ENCODE measurements at regions not wholly inside any gene's neighbourhood (a gene's known extent, or its start where the extent isn't known, plus 50 kb on each side); places are given as distances from the start of the nearest gene placed in this dataset.

DNA sequence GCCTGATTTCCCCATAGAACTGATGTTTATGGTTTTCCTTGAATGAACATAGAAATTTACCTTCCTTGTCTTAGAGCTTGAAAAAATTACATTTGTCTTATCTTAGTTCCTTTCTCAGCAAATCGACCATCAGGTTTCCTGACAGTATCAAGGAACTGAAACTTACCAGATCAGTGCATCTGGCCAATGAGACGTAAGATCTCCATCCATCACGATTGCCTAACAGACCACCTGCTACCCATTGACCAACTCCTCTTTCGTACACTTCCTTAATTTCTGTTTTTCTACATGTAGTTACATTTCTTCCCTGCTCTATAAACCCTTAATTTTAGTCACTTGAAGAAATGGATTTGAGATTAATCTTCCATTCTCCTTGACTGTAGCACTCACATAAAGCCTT lies 57.4 kb upstream of the TMPRSS15 start:
- DNase-seq, result no peak

DNA sequence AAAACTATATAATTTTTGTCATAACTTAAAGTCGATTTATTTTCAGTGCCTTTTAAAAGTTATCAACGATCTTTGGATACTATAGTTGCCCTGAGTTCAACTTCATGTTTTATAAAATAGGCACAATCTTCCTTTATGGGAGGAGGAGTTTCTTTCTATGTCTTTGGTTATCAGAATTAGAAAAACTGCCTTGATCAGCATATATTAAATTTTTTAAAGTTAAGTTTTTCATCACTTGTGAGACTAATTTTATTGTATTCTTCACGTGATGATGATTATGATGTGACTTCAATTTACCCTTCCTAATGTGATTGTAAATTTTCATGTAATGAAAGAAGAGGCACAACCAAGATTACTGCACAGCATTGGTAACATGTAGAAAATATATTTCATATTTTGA lies 58.2 kb upstream of the TMPRSS15 start:
- DNase-seq, result no peak

DNA sequence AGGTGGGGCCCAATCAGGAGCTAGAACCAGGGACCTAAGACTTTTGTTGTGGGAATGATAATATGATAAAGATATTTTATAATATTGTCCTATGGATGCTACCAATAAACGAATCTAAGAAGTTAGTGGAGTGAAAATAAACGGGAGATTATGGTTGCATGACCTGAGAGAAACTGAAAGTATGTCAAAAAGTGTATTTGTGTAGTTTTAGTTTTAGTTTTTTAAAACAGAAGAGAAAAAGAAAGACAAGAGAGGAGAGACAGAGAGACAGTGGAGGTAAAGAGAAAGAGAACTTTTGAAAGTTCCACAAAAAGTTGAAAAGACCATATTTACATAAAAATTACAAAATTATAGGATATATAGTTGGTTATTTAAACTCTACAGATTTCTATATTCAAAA lies 64.1 kb upstream of the TMPRSS15 start:
- no peak for DNase-seq

DNA sequence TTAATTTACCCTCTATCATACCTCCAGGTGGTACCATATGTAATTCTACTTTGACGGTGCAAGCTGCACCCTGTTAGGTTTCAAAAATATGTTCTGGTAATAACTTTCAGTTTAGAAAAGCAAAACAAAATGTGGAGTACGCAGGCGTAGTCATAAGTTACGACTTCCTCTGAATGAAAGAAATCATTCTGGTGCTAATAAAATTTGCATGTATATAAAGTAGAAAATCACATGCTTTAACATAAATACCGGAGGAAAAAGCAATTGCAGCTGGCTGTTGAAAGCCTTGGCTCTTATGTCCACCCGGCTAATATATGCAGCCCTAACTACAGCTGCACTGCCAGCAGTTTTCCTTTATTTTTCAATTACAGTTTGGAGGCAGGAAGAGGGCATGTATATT lies 65.2 kb upstream of the TMPRSS15 start:
- peak; percentile 56 for DNase-seq

DNA sequence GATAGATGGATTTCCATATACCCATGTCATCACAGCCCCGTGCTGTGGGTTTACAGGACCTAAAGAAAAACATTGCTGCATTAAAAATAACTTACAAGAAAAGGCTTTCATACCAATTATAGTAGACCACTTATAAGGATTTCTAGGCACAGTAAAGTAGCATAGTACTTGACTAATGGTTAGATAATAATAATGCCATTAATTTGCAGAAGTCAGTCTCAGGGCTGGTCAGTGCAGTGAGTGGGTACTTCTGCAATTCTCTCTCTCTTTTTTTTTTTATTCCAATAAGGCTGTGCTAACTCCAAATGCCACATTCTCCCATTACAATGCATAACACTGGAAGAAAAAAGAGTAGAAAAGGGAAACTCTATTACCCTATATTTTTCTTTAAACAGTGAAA lies 73.1 kb upstream of the TMPRSS15 start:
- no peak for DNase-seq

DNA sequence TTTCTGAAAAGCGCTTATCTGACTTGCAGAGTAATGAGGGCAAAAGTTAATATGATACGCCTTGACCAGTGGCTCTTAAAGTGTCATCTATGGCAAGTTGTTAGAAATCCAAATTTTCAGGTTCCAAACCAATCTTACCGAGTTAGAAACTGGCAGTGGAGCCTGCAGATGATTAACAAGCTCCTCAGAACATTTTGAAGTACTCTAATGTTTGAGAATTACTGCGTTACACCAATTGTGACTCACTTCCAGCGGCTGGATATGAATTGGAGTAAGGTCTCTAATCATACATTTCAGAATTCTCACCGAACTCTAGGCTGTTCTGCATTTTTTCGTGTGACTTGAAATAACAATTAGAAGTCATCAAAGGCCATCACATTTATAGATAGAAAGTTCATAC lies 73.5 kb upstream of the TMPRSS15 start:
- no peak for DNase-seq

DNA sequence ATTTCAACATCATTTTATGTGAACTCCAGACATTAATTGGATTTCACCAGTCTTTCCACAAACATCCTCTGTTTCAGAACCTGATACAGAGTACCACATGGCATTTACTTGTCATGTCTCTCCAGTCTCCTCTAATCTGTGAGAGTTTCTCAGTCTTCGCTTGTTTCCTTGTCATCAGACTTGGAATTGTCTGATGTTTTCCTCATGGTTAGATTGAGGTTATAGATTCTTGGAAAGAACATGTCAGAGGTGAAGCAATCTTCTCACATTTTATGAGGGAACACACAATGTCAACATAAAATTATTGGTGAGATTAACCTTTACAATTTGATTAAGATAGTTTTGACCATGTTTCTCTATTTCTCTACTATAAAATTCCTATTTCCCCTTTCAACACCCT lies 74.9 kb upstream of the TMPRSS15 start:
- no peak for DNase-seq

DNA sequence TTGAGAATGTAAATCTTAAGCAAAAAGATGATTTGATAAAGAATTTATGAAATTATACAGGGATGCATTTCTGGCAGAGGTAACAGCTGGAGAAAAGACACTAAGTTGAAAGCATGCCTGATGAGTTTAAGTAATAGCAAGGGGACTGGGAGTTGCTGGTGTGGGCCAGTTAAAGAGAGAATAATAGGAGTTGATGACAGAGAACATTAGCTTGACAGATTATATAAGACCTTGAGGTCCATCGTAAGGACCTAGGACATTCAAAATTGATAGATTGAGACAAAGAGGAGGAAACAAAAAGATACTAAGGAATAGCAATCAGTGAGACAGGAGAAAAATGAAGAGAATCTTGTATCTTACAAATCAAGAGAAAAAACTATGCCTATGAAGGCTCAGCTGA lies 84.7 kb upstream of the TMPRSS15 start:
- DNase-seq, result no peak

DNA sequence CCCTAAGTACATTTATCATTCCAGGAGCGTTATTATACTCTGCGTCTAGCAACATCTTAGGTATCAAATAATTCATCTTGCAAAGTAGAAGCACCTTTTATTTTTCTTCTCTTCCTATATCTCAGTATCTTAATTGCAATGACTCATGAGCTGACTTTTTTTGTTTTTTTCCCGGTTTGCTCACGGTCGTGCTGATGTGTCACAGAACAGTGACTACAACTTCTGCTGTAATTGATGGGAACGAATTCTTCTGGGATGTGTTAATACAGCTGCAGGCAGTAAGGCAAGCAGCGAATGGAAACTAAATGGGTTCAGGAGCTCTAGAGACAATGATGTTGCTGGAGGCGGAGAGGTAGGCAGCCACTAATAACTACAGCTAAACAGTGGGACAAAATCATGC lies 89.8 kb upstream of the TMPRSS15 start:
- no peak for DNase-seq

DNA sequence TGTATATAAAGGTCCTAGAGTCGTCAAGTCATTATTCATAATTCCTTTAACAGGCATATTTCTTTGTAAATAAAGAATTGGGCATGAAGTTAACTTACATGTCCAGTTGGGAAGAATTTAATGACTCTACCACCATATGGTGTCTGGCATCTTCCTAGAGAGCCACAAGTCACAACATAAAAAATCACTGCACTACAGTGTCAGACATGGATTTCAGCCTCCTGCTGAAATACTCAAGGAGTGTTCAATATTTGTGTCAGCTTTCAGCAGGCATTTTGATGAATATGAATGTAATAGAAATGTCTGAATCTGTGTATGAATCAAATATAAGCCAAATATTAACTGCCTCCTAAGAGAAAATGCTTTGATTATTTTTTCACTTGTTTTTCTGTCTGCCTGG lies 91.9 kb upstream of the TMPRSS15 start:
- no peak for DNase-seq

DNA sequence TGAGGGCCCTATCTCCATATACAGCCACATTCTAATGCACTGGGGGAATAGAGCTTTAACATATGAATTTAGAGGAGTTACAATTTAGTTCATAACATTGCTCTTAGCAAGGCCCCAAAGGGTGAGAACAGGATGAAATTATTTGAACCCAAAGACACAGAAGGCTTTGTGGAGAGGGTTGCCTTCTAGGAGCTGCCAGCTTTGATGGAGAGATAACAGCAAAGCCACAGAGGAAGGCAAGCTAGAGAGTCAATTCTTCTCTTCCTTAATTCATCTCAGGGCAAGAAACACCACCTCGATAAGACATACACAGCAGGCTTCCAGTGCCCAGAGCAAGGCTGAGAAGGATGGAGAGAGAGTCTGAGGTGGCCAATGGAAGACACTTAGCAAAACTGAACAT lies 94.8 kb upstream of the TMPRSS15 start:
- no peak for DNase-seq

DNA sequence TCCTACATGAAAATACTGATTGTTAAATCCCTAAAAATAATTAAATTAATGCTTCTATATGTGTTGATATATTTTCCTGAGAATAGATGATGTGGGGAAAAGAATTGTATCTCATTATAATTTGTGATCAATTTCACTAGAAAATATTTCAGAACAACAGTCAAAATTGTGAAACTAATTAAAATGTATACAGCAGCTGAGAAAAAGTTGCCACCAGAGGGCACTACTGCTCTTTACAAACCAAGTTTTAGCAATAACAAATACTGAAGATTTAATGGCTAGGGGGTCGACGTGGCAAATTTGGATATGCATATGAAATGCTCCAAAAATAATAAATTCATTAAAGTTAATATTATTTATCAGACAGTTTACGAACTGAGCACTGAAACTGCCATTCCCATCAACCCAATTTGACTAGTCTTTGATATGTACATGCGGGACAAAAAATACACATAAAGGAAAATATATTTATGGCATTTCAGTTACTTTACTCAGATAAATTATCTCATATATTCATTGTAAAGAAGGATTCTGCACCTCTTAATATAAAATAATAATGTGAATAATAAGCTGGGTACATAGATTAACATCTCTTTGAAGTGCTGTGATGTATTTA lies 96.3 kb upstream of the TMPRSS15 start:
- peak; percentile 55 for DNase-seq

DNA sequence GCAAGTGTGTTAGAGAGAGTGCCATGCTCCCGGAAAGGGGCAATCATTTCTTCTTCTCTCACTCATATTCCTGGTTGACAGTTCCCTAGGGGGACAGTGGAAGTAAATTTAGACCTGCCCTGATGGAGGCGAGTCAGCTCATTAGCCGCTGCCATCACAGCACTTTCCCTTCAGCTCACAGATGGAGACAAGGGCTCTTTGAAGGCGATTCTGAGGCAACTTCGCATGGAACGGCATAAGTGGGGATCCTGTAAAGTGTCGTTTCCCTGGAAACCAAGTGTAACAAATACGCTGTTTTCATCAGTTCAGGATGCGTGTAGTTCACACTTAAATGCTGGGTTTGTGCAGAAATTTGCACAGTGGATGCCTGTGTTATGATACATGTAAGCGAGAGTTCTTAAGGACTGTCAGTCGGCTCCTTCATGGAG lies 114.5 kb upstream of the TMPRSS15 start:
- no peak for DNase-seq

DNA sequence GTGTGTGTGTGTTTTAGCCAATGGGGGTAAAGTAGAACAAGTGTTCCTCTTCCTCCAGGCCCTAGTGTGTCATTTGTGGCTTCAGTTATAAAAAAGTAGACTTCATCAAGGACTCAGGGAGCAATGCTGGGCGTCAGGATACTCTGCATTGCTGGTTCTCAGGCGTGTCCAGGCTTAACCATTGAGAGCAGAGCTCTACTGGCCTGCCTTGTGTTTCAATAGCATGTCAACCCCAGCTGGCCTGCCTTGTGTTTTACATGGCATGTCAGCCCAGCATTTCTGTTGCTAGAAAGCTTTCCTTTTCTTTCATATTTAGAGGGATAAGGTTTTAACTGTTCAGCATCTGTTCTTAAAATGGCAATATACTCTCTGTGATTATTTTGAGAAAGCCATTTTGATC lies 117.6 kb upstream of the TMPRSS15 start:
- no peak for DNase-seq

DNA sequence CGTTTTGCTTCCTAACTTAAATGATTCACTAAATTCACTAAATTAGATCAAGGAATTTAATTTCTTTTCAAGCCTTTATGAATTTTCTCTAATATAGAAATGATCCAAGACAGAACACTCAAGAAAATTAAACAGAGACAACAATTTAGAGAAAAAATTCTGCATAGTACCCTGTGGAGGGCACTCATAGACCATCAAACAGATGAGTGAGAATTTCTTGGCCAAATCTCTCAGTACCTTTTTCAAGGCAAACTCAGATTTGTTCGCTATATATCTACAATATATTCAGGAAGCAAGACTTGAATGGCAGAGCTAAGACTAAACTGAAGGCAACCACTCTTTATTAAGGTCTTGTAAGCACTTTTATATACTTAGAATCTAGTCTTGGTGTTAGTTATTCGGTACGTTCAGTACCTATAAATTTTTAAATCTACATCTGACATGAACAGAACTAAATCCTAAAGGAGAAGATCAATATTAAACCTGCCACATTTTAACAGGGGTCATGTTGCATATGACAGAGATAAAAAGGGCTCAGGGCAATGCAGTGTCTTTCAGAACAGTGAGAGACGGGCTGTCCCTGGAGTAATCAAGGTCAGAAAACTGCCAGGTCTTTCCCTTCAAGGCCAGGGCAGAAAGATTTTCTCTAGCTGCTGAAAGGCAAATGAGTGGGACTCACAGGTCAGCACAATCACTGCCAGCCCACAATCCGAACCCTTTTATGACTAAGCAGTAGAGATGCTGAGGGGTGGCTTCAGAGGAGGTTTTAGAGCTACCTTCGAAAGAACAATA lies 118.8 kb upstream of the TMPRSS15 start:
- DNase-seq, result no peak

DNA sequence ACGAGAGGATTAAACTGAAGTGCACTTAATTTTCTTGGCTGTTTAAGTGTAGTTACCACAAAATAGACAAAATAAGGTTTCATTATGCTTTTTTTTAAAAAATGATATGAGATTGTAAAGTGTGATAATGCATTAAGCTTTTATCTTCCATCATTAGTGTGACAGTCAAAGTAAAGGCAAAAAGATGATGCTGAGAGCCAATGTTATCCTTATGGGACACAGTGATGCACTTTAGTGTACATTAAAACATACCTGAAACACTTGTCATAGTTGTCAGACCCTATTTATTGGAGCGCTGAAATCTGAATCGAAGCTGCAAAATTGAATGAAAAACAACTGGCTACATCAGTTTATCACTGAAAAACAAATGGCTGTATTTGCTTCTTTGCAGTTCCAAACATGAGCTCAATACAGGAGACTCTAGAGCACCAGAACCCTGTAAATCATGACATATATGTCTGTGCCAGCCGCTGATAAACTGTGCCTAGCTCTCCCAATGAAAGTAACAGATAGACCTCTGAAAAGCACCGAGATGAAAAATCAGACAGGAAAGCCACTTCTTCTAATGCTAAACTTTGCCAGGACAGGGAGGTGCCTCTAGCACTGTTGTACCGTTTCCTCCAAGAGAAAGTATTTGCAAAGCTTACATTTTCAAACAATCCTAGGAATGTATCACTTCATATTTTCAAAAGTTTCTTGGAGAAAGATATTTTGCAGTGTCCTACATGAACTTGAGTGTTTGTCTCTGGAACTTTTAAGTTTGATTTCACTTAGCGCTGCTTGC lies 120.7 kb upstream of the TMPRSS15 start:
- no peak for DNase-seq

DNA sequence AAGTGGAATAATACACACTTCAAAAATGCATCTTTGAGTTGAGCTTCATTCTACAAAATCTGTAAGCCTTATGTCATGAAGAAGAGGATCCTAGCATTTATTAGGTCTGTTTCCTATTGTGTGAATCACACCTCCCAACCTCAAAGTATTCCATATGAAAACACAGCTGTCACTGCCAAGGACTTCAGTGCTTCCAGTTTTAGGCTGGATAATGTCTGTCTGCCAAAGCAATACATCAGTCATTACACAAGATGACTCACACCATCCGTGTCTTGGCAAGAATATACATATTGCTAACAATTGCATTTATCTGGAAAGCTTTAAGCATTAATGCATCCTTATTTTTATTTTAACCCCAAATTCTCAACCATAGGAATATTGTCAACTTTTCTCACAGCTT lies 125.7 kb upstream of the TMPRSS15 start:
- no peak for DNase-seq

DNA sequence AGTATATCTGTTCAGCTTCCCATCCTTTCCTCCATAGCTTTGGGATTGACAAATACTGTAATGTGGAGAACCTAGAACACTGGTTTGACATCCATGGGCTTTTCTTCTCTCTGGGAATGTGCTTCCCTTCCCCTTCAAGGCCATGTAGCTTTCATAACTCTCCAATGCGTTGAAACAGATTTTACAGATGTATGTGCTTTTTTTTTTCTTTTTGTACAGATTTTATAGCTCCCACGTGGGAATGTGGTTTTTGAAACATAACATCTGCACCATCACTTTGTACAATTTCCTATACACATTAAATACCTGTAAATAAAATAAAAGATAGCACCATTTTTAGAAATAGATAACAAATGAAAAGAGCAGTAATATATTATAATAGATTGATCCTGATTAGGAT lies 138.5 kb upstream of the TMPRSS15 start:
- DNase-seq, result no peak

DNA sequence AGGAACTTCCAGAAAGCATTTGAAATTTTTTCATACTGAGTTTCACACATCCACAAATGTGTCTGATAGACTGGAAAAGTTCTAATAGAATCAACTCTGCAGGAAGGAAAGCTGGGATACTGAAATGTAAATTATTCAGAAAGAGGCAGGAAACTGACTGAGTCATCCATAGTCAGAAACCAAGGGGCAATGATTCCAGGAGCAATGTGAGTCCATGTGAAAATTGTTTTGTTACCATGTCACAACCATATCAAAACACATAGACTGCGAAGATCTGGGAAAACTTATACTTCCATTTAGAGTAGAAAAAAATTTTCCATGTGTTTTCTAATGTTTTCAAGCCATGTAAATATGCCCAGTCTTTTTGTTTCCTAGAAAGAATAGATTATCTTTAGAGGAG lies 142.3 kb upstream of the TMPRSS15 start:
- DNase-seq, result no peak

DNA sequence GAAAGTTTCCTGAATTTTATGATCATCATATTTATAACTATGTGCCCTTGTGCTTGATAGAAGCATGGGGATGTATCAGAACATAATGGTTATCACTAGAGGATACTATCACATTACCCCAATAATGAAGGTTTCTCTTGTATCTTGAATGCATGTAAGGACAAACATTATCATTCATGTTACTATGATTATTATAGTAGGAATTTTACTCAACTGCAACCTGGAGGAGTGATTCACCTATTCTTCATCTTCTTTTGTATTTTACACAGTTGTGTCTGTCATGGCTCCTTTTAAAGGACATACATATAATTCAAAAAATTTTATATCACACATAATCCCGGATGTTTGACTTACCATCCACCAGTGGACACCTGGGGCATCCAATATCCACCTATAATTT lies 143.8 kb upstream of the TMPRSS15 start:
- no peak for DNase-seq

DNA sequence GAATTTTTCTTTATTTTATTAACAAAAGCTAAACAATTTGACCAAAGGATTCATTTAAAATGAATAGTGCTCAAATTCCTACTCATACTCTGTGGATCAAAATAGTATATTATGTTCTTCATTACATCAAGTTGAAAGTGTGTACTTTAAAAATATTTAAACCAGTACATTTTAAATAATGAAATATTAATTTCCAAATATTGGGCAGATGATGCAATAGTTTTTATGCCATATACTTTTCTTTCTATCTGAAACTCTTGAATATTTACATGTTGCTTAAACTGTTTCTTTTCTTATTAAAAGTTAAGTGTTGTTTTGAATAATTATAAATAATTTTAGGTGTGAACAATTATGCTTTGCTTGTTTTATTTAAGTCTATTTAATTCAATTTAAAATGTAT lies 144.7 kb upstream of the TMPRSS15 start:
- no peak for DNase-seq

DNA sequence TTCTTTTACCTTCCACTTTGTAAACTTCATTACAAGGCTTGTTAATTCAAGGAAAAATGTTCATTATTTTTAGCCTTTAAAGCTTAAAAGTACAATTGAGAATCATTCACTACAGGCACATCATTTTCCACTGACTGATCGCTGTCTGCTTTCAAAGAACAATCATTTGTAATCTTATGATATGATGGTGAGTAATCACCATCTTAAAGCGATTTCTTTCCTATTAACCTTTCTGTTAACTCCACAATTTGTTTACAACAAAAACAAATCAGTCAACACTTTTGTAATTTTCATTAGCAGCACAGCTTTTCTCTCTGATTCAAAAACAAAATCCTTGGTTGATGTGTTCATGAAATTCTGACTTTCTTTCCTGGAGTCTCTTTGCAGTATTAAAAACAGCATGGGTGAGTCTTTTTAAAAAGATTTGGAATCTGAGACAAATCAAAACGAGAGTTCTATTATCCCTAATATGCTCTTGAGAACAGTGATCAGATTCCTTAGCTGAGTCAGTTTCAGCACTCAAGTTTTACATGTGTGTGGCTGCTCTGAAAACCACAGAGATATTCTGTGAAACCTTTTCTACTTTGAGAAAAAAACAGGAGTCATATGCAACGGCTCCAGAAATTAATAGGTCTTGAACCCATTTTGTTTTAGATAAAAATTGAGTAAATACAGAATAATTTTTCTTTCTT lies 145.8 kb upstream of the TMPRSS15 start:
- no peak for DNase-seq

DNA sequence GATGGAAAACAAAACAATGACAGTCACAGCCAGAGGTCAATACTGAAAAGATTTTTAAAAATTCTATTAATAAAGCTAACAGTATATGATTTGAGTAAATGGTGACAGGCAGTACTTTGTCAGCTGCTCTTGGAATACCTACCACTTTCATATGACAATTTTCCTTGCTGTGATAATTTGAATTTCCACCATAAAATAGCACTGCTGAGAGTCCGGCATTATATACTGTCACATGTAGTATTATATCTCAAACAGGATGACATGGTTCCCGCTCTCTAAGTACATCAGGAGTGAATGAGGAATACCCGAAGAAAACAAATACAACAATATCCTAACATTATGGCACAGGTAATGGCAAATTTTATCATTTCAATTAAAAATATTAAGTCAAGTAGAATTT lies 146.8 kb upstream of the TMPRSS15 start:
- DNase-seq, result no peak

Data from left kidney (tissue), 1 donor.